ENCODE measurements at regions not wholly inside any gene's neighbourhood (a gene's known extent, or its start where the extent isn't known, plus 50 kb on each side); places are given as distances from the start of the nearest gene placed in this dataset.

GRCh38 chr9:135376511-135377265, 102.9 kb upstream of the PPP1R26 start:
- Histone ChIP-seq H3K27me3 (no peaks in the 10 kb centered on the region), H3K4me3 (no peak overlapping the region), H3K9me3 (no peaks in the 10 kb centered on the region), H3K4me1 (no peaks in the 10 kb centered on the region), H3K27ac (no peak overlapping the region), H3K36me3 (no peaks in the 10 kb centered on the region)
- intact Hi-C loops (cut with DNase I) = no loop called here
- TF ChIP-seq CTCF (IDR thresholded peaks at IDR 0.05) = no peak
- TF ChIP-seq POLR2AphosphoS5 (IDR thresholded peaks at IDR 0.05; ENCODE audit: insufficient read depth in 1 of 2, low read depth in 1 of 2) = no peak
- TF ChIP-seq POLR2A (IDR thresholded peaks at IDR 0.05) = no peak
- DNase-seq (ENCODE audit: extremely low spot score in 2 of 2) = no peak

DNA sequence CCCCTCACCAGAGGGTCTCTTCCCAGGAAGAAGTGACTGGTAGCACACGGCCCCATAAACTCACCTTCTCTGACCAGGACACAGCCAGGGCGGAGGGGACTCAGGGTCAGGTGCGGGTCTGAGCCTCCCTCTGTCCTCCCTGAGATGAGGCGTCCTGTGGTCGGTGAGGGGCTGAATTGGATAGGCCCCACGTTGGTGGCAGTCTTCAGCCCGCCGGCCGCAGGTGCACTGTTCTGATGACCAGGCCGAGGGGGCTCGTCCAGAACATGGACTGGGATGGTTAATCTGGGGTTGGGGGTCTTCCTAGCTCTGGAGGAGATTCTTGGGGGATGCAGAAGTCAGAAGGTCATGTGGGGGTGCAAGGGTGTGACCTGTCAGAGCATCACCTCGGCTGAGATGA, 102.2 kb upstream of the PPP1R26 start:
- H3K27me3 ChIP-seq = no peaks in the 10 kb centered on the region

GRCh38 chr9:135378751-135379150, 100.8 kb upstream of the PPP1R26 start:
- Histone ChIP-seq H3K9me3 (no peaks in the 10 kb centered on the region), H3K27ac (no peak overlapping the region), H3K36me3 (no peaks in the 10 kb centered on the region), H3K27me3 (no peaks in the 10 kb centered on the region), H3K4me1 (no peaks in the 10 kb centered on the region), H3K4me3 (no peak overlapping the region)
- DNase-seq (ENCODE audit: extremely low spot score in 2 of 2) = no peak
- intact Hi-C loops (cut with DNase I) = no loop called here
- TF ChIP-seq POLR2A (IDR thresholded peaks at IDR 0.05) = no peak
- no peak for TF ChIP-seq CTCF (IDR thresholded peaks at IDR 0.05)
- TF ChIP-seq POLR2AphosphoS5 (IDR thresholded peaks at IDR 0.05; ENCODE audit: insufficient read depth in 1 of 2, low read depth in 1 of 2) = no peak

More for the DNA sequence above, 102.2 kb upstream of the PPP1R26 start:
- TF ChIP-seq POLR2AphosphoS5 (IDR thresholded peaks at IDR 0.05; ENCODE audit: insufficient read depth in 1 of 2, low read depth in 1 of 2) = no peak
- TF ChIP-seq CTCF (IDR thresholded peaks at IDR 0.05) = no peak
- TF ChIP-seq POLR2A (IDR thresholded peaks at IDR 0.05) = no peak
- Histone ChIP-seq H3K4me3 (no peak overlapping the region), H3K9me3 (no peaks in the 10 kb centered on the region), H3K36me3 (no peaks in the 10 kb centered on the region), H3K4me1 (no peaks in the 10 kb centered on the region), H3K27ac (no peak overlapping the region)
- no peak for DNase-seq (ENCODE audit: extremely low spot score in 2 of 2)
- intact Hi-C loops (cut with DNase I) = no loop called here

GRCh38 chr9:135379540-135380267, 99.9 kb upstream of the PPP1R26 start:
- TF ChIP-seq CTCF (IDR thresholded peaks at IDR 0.05) (no peak), POLR2AphosphoS5 (IDR thresholded peaks at IDR 0.05; ENCODE audit: insufficient read depth in 1 of 2, low read depth in 1 of 2) (no peak), POLR2A (IDR thresholded peaks at IDR 0.05) (no peak)
- no peaks in the 10 kb centered on the region for H3K27me3 ChIP-seq
- H3K36me3 ChIP-seq = no peaks in the 10 kb centered on the region
- H3K27ac ChIP-seq = no peak overlapping the region
- intact Hi-C loops (cut with DNase I) = no loop called here
- H3K9me3 ChIP-seq = no peaks in the 10 kb centered on the region
- no peak overlapping the region for H3K4me3 ChIP-seq
- DNase-seq (ENCODE audit: extremely low spot score in 2 of 2) = no peak
- H3K4me1 ChIP-seq = no peaks in the 10 kb centered on the region

Measured in vagina (tissue), 2 donors.